MM.1S (cell line): ENCODE measurements at regions not wholly inside any gene's neighbourhood (a gene's known extent, or its start where the extent isn't known, plus 50 kb on each side); places are given as distances from the start of the nearest gene placed in this dataset.
A peak's percentile ranks its signal among the peaks of the same experiment; 100 is the strongest.

Experiments
- EZH2 ChIP-seq: fragments of 300-600 bp; sonication (generic); optimal IDR thresholded peaks from 2 replicates; pipeline ENCODE3; 2017; ENCODE audit warnings: low read depth, mild to moderate bottlenecking, antibody characterized with exemption, low read length, mixed read lengths
- EZH2phosphoT487 ChIP-seq: fragments of 300-600 bp; sonication (generic); IDR thresholded peaks from 2 replicates; pipeline ENCODE4 v1.6.1; 2018; ENCODE audit warnings: antibody characterized with exemption, low read length
- TF ChIP-seq, protein P1 (sequence below): fragments of 300-600 bp; sonication (generic); IDR thresholded peaks from 2 replicates; pipeline ENCODE4 v1.5.1; 2016; ENCODE audit warnings: antibody characterized with exemption, low read length, mixed read lengths

DNA sequence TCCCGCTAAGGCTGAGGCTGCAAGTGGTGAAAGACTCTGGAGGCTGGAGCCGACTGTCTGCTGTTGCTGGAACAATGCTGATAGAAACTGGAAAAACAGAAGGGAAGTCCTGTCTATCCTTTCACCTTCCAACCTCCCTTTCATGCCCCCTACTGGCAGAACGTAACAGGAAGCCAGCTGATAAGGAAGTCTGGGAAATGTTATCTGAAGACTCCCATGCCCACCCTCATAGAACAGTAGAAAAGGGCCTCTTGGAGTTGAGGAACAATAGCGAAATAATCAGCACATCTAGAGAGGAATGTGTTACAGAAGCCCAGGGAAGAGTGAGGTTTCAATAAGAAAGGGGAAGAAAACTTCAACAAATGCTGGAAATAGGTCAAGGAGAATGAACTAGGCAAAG is 117.1 kb upstream of the DKK2 start:
- TF ChIP-seq, protein P1, sequence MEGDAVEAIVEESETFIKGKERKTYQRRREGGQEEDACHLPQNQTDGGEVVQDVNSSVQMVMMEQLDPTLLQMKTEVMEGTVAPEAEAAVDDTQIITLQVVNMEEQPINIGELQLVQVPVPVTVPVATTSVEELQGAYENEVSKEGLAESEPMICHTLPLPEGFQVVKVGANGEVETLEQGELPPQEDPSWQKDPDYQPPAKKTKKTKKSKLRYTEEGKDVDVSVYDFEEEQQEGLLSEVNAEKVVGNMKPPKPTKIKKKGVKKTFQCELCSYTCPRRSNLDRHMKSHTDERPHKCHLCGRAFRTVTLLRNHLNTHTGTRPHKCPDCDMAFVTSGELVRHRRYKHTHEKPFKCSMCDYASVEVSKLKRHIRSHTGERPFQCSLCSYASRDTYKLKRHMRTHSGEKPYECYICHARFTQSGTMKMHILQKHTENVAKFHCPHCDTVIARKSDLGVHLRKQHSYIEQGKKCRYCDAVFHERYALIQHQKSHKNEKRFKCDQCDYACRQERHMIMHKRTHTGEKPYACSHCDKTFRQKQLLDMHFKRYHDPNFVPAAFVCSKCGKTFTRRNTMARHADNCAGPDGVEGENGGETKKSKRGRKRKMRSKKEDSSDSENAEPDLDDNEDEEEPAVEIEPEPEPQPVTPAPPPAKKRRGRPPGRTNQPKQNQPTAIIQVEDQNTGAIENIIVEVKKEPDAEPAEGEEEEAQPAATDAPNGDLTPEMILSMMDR, result peak; percentile 28
- TF ChIP-seq EZH2phosphoT487 (no peak), EZH2 (no peak)
